ENCODE measurements at regions not wholly inside any gene's neighbourhood (a gene's known extent, or its start where the extent isn't known, plus 50 kb on each side); places are given as distances from the start of the nearest gene placed in this dataset.

DNA sequence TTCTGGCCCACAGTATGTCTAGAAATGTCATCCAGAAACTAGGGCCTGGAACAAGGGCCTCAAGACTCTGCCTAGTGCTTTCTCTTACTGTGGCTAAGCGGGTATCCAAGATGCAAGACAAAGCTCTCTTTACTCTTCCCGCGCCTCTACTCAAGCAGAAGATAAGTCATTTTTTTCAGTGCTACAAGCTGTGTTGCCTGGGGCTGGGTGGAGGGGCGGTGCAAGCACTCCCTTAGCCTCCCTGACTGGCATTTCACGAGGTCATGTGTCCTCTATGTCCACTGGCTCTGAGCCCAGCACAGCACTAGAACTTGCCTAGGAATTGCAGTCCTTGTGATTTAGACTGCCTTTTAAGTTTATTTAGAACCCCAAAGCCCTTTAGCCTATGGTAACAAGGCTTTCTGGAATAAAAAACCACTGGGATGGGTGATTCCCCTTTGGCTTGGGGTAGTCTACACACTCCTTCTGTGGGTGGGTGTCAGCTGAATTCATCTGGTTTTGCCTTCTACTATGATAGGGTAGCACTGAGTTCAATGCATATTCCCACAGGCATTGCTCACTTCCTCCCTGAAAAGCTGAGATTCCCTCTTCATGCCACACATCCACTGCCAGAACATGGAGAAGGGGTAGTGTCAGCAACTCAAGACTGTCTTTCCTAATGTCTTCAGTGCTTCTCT, 371.8 kb upstream of the KCND2 start:
- Histone ChIP-seq H3F3A (ENCODE audit: insufficient read depth, low read length, poor library complexity, severe bottlenecking) (no peaks in the 10 kb centered on the region), H4K20me1 (ENCODE audit: insufficient read depth) (no peaks in the 10 kb centered on the region), H2AFZ (ENCODE audit: low read depth, low read length) (no peak overlapping the region), H3K36me3 (ENCODE audit: insufficient read depth, low read length) (no peaks in the 10 kb centered on the region), H3K4me3 (ENCODE audit: low read length) (no peak overlapping the region), H3K79me2 (replicated peaks; ENCODE audit: insufficient read depth, low read length) (no peaks in the 10 kb centered on the region), H3K4me2 (ENCODE audit: low read length) (no peak overlapping the region), H3K27me3 (ENCODE audit: insufficient read depth, low read depth, low read length) (no peaks in the 10 kb centered on the region), H3K9me3 (ENCODE audit: low read length) (no peaks in the 10 kb centered on the region), H3K9ac (ENCODE audit: low read length) (no peak overlapping the region), H3K9me2 (ENCODE audit: insufficient read depth, low read length) (no peaks in the 10 kb centered on the region), H3K27ac (ENCODE audit: low read length) (no peak overlapping the region)
- TF ChIP-seq POLR2AphosphoS5 (IDR thresholded peaks at IDR 0.05) (no peak), TAF1 (IDR thresholded peaks at IDR 0.05; ENCODE audit: low read depth) (no peak), MXI1 (conservative IDR thresholded peaks at IDR 0.05; ENCODE audit: poor library complexity, severe bottlenecking) (no peak), SMC3 (conservative IDR thresholded peaks at IDR 0.05; ENCODE audit: poor library complexity) (no peak), RAD21 (conservative IDR thresholded peaks at IDR 0.05) (no peak), EZH2 (IDR thresholded peaks at IDR 0.05; ENCODE audit: borderline replicate concordance, insufficient read depth, low read length, poor library complexity, severe bottlenecking) (no peak), EP300 (conservative IDR thresholded peaks at IDR 0.05; ENCODE audit: poor library complexity, severe bottlenecking) (no peak)
- TF ChIP-seq, protein P1, sequence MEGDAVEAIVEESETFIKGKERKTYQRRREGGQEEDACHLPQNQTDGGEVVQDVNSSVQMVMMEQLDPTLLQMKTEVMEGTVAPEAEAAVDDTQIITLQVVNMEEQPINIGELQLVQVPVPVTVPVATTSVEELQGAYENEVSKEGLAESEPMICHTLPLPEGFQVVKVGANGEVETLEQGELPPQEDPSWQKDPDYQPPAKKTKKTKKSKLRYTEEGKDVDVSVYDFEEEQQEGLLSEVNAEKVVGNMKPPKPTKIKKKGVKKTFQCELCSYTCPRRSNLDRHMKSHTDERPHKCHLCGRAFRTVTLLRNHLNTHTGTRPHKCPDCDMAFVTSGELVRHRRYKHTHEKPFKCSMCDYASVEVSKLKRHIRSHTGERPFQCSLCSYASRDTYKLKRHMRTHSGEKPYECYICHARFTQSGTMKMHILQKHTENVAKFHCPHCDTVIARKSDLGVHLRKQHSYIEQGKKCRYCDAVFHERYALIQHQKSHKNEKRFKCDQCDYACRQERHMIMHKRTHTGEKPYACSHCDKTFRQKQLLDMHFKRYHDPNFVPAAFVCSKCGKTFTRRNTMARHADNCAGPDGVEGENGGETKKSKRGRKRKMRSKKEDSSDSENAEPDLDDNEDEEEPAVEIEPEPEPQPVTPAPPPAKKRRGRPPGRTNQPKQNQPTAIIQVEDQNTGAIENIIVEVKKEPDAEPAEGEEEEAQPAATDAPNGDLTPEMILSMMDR (IDR thresholded peaks at IDR 0.05; ENCODE audit: poor library complexity, severe bottlenecking): no peak
- TF ChIP-seq, protein P2, sequence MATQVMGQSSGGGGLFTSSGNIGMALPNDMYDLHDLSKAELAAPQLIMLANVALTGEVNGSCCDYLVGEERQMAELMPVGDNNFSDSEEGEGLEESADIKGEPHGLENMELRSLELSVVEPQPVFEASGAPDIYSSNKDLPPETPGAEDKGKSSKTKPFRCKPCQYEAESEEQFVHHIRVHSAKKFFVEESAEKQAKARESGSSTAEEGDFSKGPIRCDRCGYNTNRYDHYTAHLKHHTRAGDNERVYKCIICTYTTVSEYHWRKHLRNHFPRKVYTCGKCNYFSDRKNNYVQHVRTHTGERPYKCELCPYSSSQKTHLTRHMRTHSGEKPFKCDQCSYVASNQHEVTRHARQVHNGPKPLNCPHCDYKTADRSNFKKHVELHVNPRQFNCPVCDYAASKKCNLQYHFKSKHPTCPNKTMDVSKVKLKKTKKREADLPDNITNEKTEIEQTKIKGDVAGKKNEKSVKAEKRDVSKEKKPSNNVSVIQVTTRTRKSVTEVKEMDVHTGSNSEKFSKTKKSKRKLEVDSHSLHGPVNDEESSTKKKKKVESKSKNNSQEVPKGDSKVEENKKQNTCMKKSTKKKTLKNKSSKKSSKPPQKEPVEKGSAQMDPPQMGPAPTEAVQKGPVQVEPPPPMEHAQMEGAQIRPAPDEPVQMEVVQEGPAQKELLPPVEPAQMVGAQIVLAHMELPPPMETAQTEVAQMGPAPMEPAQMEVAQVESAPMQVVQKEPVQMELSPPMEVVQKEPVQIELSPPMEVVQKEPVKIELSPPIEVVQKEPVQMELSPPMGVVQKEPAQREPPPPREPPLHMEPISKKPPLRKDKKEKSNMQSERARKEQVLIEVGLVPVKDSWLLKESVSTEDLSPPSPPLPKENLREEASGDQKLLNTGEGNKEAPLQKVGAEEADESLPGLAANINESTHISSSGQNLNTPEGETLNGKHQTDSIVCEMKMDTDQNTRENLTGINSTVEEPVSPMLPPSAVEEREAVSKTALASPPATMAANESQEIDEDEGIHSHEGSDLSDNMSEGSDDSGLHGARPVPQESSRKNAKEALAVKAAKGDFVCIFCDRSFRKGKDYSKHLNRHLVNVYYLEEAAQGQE (IDR thresholded peaks at IDR 0.05; ENCODE audit: borderline replicate concordance): no peak

DNA sequence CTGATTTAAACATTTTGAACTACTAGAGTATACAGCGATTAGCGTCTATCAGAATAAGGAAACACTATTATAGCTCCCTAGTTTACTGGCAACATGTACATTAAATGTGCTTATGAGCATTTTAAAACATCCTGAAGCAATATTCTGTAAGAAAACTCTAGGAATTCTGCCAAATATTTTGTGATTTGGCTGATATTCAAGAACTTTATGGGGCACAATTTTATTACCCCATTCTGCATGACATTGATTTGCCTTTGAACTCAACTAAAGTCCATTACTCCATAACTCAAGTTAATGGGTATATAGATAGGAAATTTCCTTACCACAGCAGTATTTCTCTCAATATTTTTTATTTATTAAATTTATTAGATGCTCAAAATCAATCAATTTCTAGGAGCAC, 369.9 kb upstream of the KCND2 start:
- no peaks in the 10 kb centered on the region for H3K9me3 ChIP-seq (ENCODE audit: low read length)
- no peak for TF ChIP-seq EZH2 (IDR thresholded peaks at IDR 0.05; ENCODE audit: borderline replicate concordance, insufficient read depth, low read length, poor library complexity, severe bottlenecking)
- no peak for TF ChIP-seq RAD21 (conservative IDR thresholded peaks at IDR 0.05)
- TF ChIP-seq POLR2AphosphoS5 (IDR thresholded peaks at IDR 0.05): no peak
- TF ChIP-seq, protein P1 (IDR thresholded peaks at IDR 0.05; ENCODE audit: poor library complexity, severe bottlenecking): no peak
- TF ChIP-seq EP300 (conservative IDR thresholded peaks at IDR 0.05; ENCODE audit: poor library complexity, severe bottlenecking): no peak
- TF ChIP-seq TAF1 (IDR thresholded peaks at IDR 0.05; ENCODE audit: low read depth): no peak
- no peak for TF ChIP-seq SMC3 (conservative IDR thresholded peaks at IDR 0.05; ENCODE audit: poor library complexity)
- no peak for TF ChIP-seq MXI1 (conservative IDR thresholded peaks at IDR 0.05; ENCODE audit: poor library complexity, severe bottlenecking)
- TF ChIP-seq, protein P2 (IDR thresholded peaks at IDR 0.05; ENCODE audit: borderline replicate concordance): no peak
- no peaks in the 10 kb centered on the region for H3F3A ChIP-seq (ENCODE audit: insufficient read depth, low read length, poor library complexity, severe bottlenecking)
- no peak overlapping the region for H3K4me2 ChIP-seq (ENCODE audit: low read length)
- H3K79me2 ChIP-seq (replicated peaks; ENCODE audit: insufficient read depth, low read length): no peaks in the 10 kb centered on the region
- H3K4me3 ChIP-seq (ENCODE audit: low read length): no peak overlapping the region
- H3K9me2 ChIP-seq (ENCODE audit: insufficient read depth, low read length): no peaks in the 10 kb centered on the region
- no peak overlapping the region for H3K27ac ChIP-seq (ENCODE audit: low read length)
- H3K27me3 ChIP-seq (ENCODE audit: insufficient read depth, low read depth, low read length): no peaks in the 10 kb centered on the region
- H2AFZ ChIP-seq (ENCODE audit: low read depth, low read length): no peak overlapping the region
- no peaks in the 10 kb centered on the region for H3K36me3 ChIP-seq (ENCODE audit: insufficient read depth, low read length)
- H3K9ac ChIP-seq (ENCODE audit: low read length): no peak overlapping the region
- H4K20me1 ChIP-seq (ENCODE audit: insufficient read depth): no peaks in the 10 kb centered on the region

Measured in neural cell (in vitro differentiated cells).